HepG2 (cell line): ENCODE measurements at regions not wholly inside any gene's neighbourhood (a gene's known extent, or its start where the extent isn't known, plus 50 kb on each side); places are given as distances from the start of the nearest gene placed in this dataset.

Experiments
- ATAC-seq: fragments of 200-7000 bp; cut with Tn5 transposase; 3 replicates; pipeline ENCODE4 v1.9.1; 2020; ENCODE audit warnings: mild to moderate bottlenecking, moderate library complexity
- BruUV-seq: library from RNA; stranded (reverse); fragments of 400-500 nt; replicated peaks from 2 replicates; lab custom pipeline; 2021; lab: Mats Ljungman, UMichigan
- CTCF ChIA-PET: fragments of 300-600 bp; formaldehyde crosslinking; extraction: SDS; loops from one replicate; lab custom pipeline; 2021; ENCODE audit warnings: low total read pairs, inconsistent platforms, low intra/inter-chr PET ratio; lab: Yijun Ruan, JAX
- POLR2A ChIA-PET: fragments of 350-600 bp; sonication (Branson Sonifier 250); formaldehyde crosslinking; loops from one replicate; lab custom pipeline; 2020; ENCODE audit warnings: antibody characterized with exemption, inconsistent platforms; lab: Yijun Ruan, JAX
- DNase-seq: peaks from one replicate; pipeline ENCODE4 v3.0.0-alpha.2; 2015; ENCODE audit warnings: low spot score
- FAIRE-seq: peaks from 3 replicates; lab custom pipeline; 2011; peaks lifted over from hg19 to GRCh38; lab: Jason Lieb, UNC
- H2AFZ ChIP-seq: one replicate; pipeline ENCODE4 v1.6.1; 2011; ENCODE audit warnings: low read length, inconsistent platforms
- H3K27ac ChIP-seq: fragments of 300-600 bp; 3 replicates; pipeline ENCODE4 v1.8.0; 2011; ENCODE audit warnings: mixed run types, mild to moderate bottlenecking, mixed read lengths, low read length, inconsistent platforms; ENCODE audit not compliant: insufficient read depth; ENCODE audit errors: extremely low read length
- H3K27me3 ChIP-seq, 2 experiments: fragments of 200-600 bp in 1 of 2; 2 replicates in 1 of 2; 3 replicates in 1 of 2; pipeline versions ENCODE4 v1.6.0 to v1.8.0; 2011; ENCODE audit warnings: low read length in 2 of 2, mild to moderate bottlenecking in 2 of 2, moderate library complexity in 2 of 2, inconsistent platforms in 1 of 2; ENCODE audit not compliant: insufficient read depth in 2 of 2, control insufficient read depth in 1 of 2
- H3K36me3 ChIP-seq, 2 experiments: fragments of 200-600 bp in 1 of 2; replicated peaks in 1 of 2; 2 replicates in 1 of 2; 3 replicates in 1 of 2; pipeline versions ENCODE4 v1.5.1 to v1.8.0; 2011; ENCODE audit warnings: low read length in 2 of 2, inconsistent platforms in 1 of 2; ENCODE audit not compliant: insufficient read depth in 2 of 2, control insufficient read depth in 1 of 2
- H3K4me1 ChIP-seq: 2 replicates; pipeline ENCODE4 v1.5.1; 2012; ENCODE audit warnings: low read length, inconsistent platforms; ENCODE audit not compliant: insufficient read depth
- H3K4me2 ChIP-seq: 2 replicates; pipeline ENCODE4 v1.6.0; 2011; ENCODE audit warnings: low read depth, low read length, inconsistent platforms
- H3K4me3 ChIP-seq, 3 experiments: fragments of 200-600 bp in 1 of 3; sonication (generic), shearing (Covaris generic) in 1 of 3; replicated peaks in 1 of 3; 2 replicates each; pipeline ENCODE4 v1.5.1; 2011 to 2016; ENCODE audit warnings: low read length in 3 of 3, inconsistent platforms in 2 of 3, low read depth in 2 of 3, mild to moderate bottlenecking in 2 of 3, control low read depth in 1 of 3, mixed read lengths in 1 of 3; ENCODE audit not compliant: insufficient read depth in 1 of 3
- H3K79me2 ChIP-seq: one replicate; pipeline ENCODE4 v1.6.1; 2011; ENCODE audit warnings: low read length, inconsistent platforms; ENCODE audit not compliant: insufficient read depth
- H3K9ac ChIP-seq: 2 replicates; pipeline ENCODE4 v1.6.0; 2011; ENCODE audit warnings: mild to moderate bottlenecking, low read depth, low read length, inconsistent platforms; ENCODE audit not compliant: insufficient read depth
- H3K9me3 ChIP-seq: 2 replicates; pipeline ENCODE4 v1.5.1; 2012; ENCODE audit warnings: mild to moderate bottlenecking, low read length
- H4K20me1 ChIP-seq: 2 replicates; pipeline ENCODE4 v1.6.0; 2011; ENCODE audit warnings: inconsistent platforms, mild to moderate bottlenecking, low read length, moderate library complexity; ENCODE audit not compliant: insufficient read depth
- EP300 ChIP-seq, 3 experiments: sonication (generic) in 1 of 3; formaldehyde crosslinking in 1 of 3; IDR thresholded peaks; 2 replicates each; pipeline versions ENCODE4 v1.5.1 to v1.6.1; 2011 to 2020; ENCODE audit warnings: low read depth in 2 of 3, low read length in 2 of 3, borderline replicate concordance in 1 of 3, improper control_type of control experiment in 1 of 3, mild to moderate bottlenecking in 1 of 3, missing genetic modification reagents in 1 of 3, moderate library complexity in 1 of 3
- ETV5 ChIP-seq: IDR thresholded peaks from 2 replicates; pipeline ENCODE4 v1.6.1; 2018; ENCODE audit warnings: missing biosample characterization, missing genetic modification reagents, inconsistent platforms, borderline replicate concordance
- FOXA1 ChIP-seq, 2 experiments: fragments of 450-650 bp in 1 of 2; sonication (generic) in 1 of 2; formaldehyde crosslinking in 1 of 2; IDR thresholded peaks; 2 replicates each; pipeline versions ENCODE4 v1.4.0 to v1.6.1; 2016 to 2020; ENCODE audit warnings: missing genetic modification reagents in 1 of 2
- FOXA3 ChIP-seq: IDR thresholded peaks from 2 replicates; pipeline ENCODE4 v1.6.1; 2016; ENCODE audit warnings: missing genetic modification reagents, missing compliant biosample characterization
- FOXK2 ChIP-seq: fragments of 450-650 bp; IDR thresholded peaks from 2 replicates; pipeline ENCODE4 v1.6.1; 2016
- GATAD2A ChIP-seq: IDR thresholded peaks from 2 replicates; pipeline ENCODE4 v1.6.1; 2016
- HMG20A ChIP-seq: IDR thresholded peaks from 2 replicates; pipeline ENCODE4 v1.6.1; 2016; ENCODE audit warnings: borderline replicate concordance
- HNF4A ChIP-seq: sonication (generic); formaldehyde crosslinking; IDR thresholded peaks from 2 replicates; pipeline ENCODE4 v1.4.0; 2020; ENCODE audit warnings: missing genetic modification reagents
- NR2C2 ChIP-seq: sonication (generic); formaldehyde crosslinking; IDR thresholded peaks from 2 replicates; pipeline ENCODE4 v1.4.0; 2020; ENCODE audit warnings: missing genetic modification reagents, mild to moderate bottlenecking, moderate library complexity, borderline replicate concordance
- NR2F1 ChIP-seq, 2 experiments: fragments of 450-650 bp in 1 of 2; formaldehyde crosslinking in 1 of 2; IDR thresholded peaks; 2 replicates each; pipeline versions ENCODE4 v1.5.0 to v1.6.1; 2016 to 2020; ENCODE audit warnings: mild to moderate bottlenecking in 1 of 2, missing compliant biosample characterization in 1 of 2, missing genetic modification reagents in 1 of 2, moderate library complexity in 1 of 2
- NR2F6 ChIP-seq, 2 experiments: IDR thresholded peaks; 2 replicates each; pipeline ENCODE4 v1.6.1; 2016; ENCODE audit warnings: antibody characterized with exemption in 1 of 2, mild to moderate bottlenecking in 1 of 2
- TOE1 ChIP-seq: sonication (generic); formaldehyde crosslinking; IDR thresholded peaks from 2 replicates; pipeline ENCODE4 v1.4.0; 2020; ENCODE audit warnings: mild to moderate bottlenecking, missing genetic modification reagents
- ZMYM4 ChIP-seq: sonication (generic); formaldehyde crosslinking; IDR thresholded peaks from 2 replicates; pipeline ENCODE4 v1.8.1; 2023; ENCODE audit warnings: mild to moderate bottlenecking, missing genetic modification reagents
- WGBS: methylation state at CpG from one replicate; pipeline ENCODE4 v1.1.6; 2017; ENCODE audit warnings: low lambda C conversion rate; 5-methylcytosine and 5-hydroxymethylcytosine counted together
- in situ Hi-C: cut with HindIII; loops from 2 replicates; pipeline ENCODE4 v1.10.0; 2017; ENCODE audit warnings: low pct_unique_long_range_greater_than_20kb; ENCODE audit not compliant: extremely low pct_ligation_motif_present
- intact Hi-C: fragments of 100-400 bp; cut with micrococcal nuclease; formaldehyde crosslinking; loops from one replicate; pipeline ENCODE4 v1.10.0; 2022; ENCODE audit not compliant: unreplicated experiment
- TF ChIP-seq, protein P1 (sequence below): IDR thresholded peaks from 2 replicates; pipeline ENCODE4 v1.4.0; 2020; ENCODE audit warnings: mild to moderate bottlenecking, missing genetic modification reagents
- TF ChIP-seq, protein P2 (sequence below): sonication (generic); formaldehyde crosslinking; IDR thresholded peaks from 2 replicates; pipeline ENCODE4 v1.8.0; 2022; ENCODE audit warnings: missing genetic modification reagents, mild to moderate bottlenecking, borderline replicate concordance

DNA sequence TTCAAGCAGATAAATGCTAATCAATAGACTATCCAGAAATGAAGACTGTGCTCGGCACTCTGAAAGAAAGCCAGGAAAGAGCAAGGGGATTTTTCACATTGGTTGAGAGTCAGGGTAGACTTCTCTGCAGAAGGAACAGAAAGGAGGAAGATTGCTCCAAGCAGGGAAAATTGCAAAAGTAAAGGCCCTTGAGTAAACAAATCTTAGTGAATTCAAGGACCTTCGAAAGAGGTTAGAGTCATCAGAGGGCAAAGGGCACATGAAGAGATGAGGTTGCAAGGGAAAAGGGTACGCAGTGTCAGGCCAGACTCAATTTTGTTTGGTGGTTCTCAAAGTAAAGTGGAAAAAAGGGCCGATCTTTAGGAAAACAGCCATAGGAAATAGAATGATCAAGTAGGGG is 157.6 kb upstream of the RAI14 start:
- Histone ChIP-seq H3K27ac (no peak overlapping the region), H2AFZ (no peak overlapping the region), H3K4me1 (peaks cover 65% of the 10 kb centered on the region), H3K4me2 (peak overlapping the region; percentile 38; the same call in 1 of the 2 replicates), H3K36me3 (no peaks in the 10 kb centered on the region), H3K79me2 (no peaks in the 10 kb centered on the region), H3K4me3 (no peak overlapping the region), H3K9ac (no peak overlapping the region), H3K9me3 (no peaks in the 10 kb centered on the region), H3K27me3 (peaks cover 1 to 6% of the 10 kb centered on the region in 2 experiments; a peak in 1 of 5 replicates), H4K20me1 (no peaks in the 10 kb centered on the region)
- CTCF ChIA-PET = no interaction called here
- in situ Hi-C loops (no loop called here), intact Hi-C loops (no loop called here)
- no peak for DNase-seq
- TF ChIP-seq, protein P1, sequence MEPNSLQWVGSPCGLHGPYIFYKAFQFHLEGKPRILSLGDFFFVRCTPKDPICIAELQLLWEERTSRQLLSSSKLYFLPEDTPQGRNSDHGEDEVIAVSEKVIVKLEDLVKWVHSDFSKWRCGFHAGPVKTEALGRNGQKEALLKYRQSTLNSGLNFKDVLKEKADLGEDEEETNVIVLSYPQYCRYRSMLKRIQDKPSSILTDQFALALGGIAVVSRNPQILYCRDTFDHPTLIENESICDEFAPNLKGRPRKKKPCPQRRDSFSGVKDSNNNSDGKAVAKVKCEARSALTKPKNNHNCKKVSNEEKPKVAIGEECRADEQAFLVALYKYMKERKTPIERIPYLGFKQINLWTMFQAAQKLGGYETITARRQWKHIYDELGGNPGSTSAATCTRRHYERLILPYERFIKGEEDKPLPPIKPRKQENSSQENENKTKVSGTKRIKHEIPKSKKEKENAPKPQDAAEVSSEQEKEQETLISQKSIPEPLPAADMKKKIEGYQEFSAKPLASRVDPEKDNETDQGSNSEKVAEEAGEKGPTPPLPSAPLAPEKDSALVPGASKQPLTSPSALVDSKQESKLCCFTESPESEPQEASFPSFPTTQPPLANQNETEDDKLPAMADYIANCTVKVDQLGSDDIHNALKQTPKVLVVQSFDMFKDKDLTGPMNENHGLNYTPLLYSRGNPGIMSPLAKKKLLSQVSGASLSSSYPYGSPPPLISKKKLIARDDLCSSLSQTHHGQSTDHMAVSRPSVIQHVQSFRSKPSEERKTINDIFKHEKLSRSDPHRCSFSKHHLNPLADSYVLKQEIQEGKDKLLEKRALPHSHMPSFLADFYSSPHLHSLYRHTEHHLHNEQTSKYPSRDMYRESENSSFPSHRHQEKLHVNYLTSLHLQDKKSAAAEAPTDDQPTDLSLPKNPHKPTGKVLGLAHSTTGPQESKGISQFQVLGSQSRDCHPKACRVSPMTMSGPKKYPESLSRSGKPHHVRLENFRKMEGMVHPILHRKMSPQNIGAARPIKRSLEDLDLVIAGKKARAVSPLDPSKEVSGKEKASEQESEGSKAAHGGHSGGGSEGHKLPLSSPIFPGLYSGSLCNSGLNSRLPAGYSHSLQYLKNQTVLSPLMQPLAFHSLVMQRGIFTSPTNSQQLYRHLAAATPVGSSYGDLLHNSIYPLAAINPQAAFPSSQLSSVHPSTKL (CRISPR knock-in tag) = peak; percentile 62
- TF ChIP-seq EP300 (IDR thresholded peaks at IDR 0.05; ENCODE audit: low read depth in 2 of 2, low read length in 2 of 2) = 0 out of 4 replicates have a peak, but pooled peaks of 1 of the 2 experiments have one; percentile 17
- no peak for TF ChIP-seq EP300 (CRISPR knock-in tag; IDR thresholded peaks at IDR 0.05; ENCODE audit: borderline replicate concordance)
- TF ChIP-seq ETV5 (CRISPR knock-in tag) = no peak
- TF ChIP-seq NR2F1 (CRISPR knock-in tag; IDR thresholded peaks at IDR 0.05) = peak in 1 of 2 experiments; percentile 60; a peak in 1 of 4 replicates
- TF ChIP-seq HMG20A (CRISPR knock-in tag) = 0 out of 2 replicates have a peak, but pooled peaks have one; percentile 43
- peak; percentile 46; the same call in 1 of the 2 replicates for TF ChIP-seq FOXA3 (CRISPR knock-in tag)
- TF ChIP-seq NR2C2 (CRISPR knock-in tag) = 0 out of 2 replicates have a peak, but pooled peaks have one; percentile 28
- TF ChIP-seq NR2F6 (IDR thresholded peaks at IDR 0.05) = peak; percentile 72
- peak; percentile 63; the same call in 1 of the 2 replicates for TF ChIP-seq NR2F6 (CRISPR knock-in tag; IDR thresholded peaks at IDR 0.05)
- no peak for TF ChIP-seq FOXA1 (IDR thresholded peaks at IDR 0.05)
- 0 out of 2 replicates have a peak, but pooled peaks have one; percentile 9 for TF ChIP-seq FOXA1 (CRISPR knock-in tag; IDR thresholded peaks at IDR 0.05)
- TF ChIP-seq GATAD2A = peak; percentile 39; the same call in 1 of the 2 replicates
- no peak for TF ChIP-seq FOXK2
- TF ChIP-seq, protein P2, sequence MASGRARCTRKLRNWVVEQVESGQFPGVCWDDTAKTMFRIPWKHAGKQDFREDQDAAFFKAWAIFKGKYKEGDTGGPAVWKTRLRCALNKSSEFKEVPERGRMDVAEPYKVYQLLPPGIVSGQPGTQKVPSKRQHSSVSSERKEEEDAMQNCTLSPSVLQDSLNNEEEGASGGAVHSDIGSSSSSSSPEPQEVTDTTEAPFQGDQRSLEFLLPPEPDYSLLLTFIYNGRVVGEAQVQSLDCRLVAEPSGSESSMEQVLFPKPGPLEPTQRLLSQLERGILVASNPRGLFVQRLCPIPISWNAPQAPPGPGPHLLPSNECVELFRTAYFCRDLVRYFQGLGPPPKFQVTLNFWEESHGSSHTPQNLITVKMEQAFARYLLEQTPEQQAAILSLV (CRISPR knock-in tag) = no peak
- TF ChIP-seq TOE1 = no peak
- TF ChIP-seq HNF4A = peak; percentile 39; the same call in 1 of the 2 replicates
- no peak for TF ChIP-seq ZMYM4 (CRISPR knock-in tag)
- POLR2A ChIA-PET = interaction anchor here (0.6 to 2.0 kb wide), 3 partner anchors 10 to 13 kb away, joined by 3 to 5 read pairs (median 3); no protein-coding TSS in a partner anchor
- 29% methylated on average over 4 of the region's 4 CpGs for WGBS
- peak; percentile 20; the same call in 2 of the 3 replicates for ATAC-seq
- no peak for FAIRE-seq
- BruUV-seq = no TSS peak
